Mammary epithelial cell (primary cell): ENCODE measurements at regions not wholly inside any gene's neighbourhood (a gene's known extent, or its start where the extent isn't known, plus 50 kb on each side); places are given as distances from the start of the nearest gene placed in this dataset.

Source experiments
- CTCF ChIP-seq, 2 donors: IDR thresholded peaks in 1 of 2; conservative IDR thresholded peaks in 1 of 2; 2 replicates each; pipeline ENCODE4 v1.5.1; 2011 to 2012; ENCODE audit warnings: inconsistent platforms in 2 of 2, low read length in 2 of 2, mild to moderate bottlenecking in 2 of 2, control low read depth in 1 of 2, low read depth in 1 of 2; ENCODE audit not compliant: insufficient read depth in 1 of 2; ENCODE audit errors: extremely low read depth in 1 of 2
- EZH2 ChIP-seq: IDR thresholded peaks from 2 replicates; pipeline ENCODE4 v1.6.1; 2012; ENCODE audit warnings: low read length, inconsistent platforms, borderline replicate concordance

GRCh38 chr2:236671896-236672562, 102.4 kb downstream of the ACKR3 start:
- no peak for TF ChIP-seq CTCF (conservative IDR thresholded peaks at IDR 0.05 in 1 of 2, IDR thresholded peaks at IDR 0.05 in 1 of 2; ENCODE audit: extremely low read depth in 1 of 2, insufficient read depth in 1 of 2, low read depth in 1 of 2, low read length in 2 of 2)
- TF ChIP-seq EZH2, result no peak
